Type B pancreatic cell (in vitro differentiated cells): ENCODE measurements at regions not wholly inside any gene's neighbourhood (a gene's known extent, or its start where the extent isn't known, plus 50 kb on each side); places are given as distances from the start of the nearest gene placed in this dataset.

ENCODE experiments used
- DNase-seq: peaks from one replicate; pipeline ENCODE4 v3.0.0; 2021; ENCODE audit warnings: mixed read lengths; ENCODE audit not compliant: unreplicated experiment; ENCODE audit errors: extremely low spot score
- H3K27ac Mint-ChIP-seq: 2 replicates; pipeline ENCODE4 v1.8.0; 2021; ENCODE audit warnings: mild to moderate bottlenecking, mixed read lengths
- H3K27me3 Mint-ChIP-seq: 2 replicates; pipeline ENCODE4 v1.8.0; 2021; ENCODE audit warnings: mixed read lengths
- H3K36me3 Mint-ChIP-seq: 2 replicates; pipeline ENCODE4 v1.8.0; 2021; ENCODE audit warnings: mixed read lengths
- H3K4me1 Mint-ChIP-seq: one replicate; pipeline ENCODE4 v1.8.0; 2021; ENCODE audit warnings: mixed read lengths; ENCODE audit not compliant: unreplicated experiment
- H3K4me3 Mint-ChIP-seq: 2 replicates; pipeline ENCODE4 v1.8.0; 2021; ENCODE audit warnings: mild to moderate bottlenecking, mixed read lengths
- H3K9me3 Mint-ChIP-seq: 2 replicates; pipeline ENCODE4 v1.8.0; 2021; ENCODE audit warnings: mixed read lengths
- CTCF ChIP-seq: fragments of 200-600 bp; sonication (generic); conservative IDR thresholded peaks from 2 replicates; pipeline ENCODE4 v1.5.0; 2021; ENCODE audit warnings: antibody characterized with exemption, mild to moderate bottlenecking

- Mint-ChIP-seq H3K9me3 (no peaks in the 10 kb centered on the region), H3K4me1 (no peaks in the 10 kb centered on the region), H3K27me3 (no peaks in the 10 kb centered on the region), H3K27ac (no peak overlapping the region), H3K4me3 (no peak overlapping the region), H3K36me3 (no peaks in the 10 kb centered on the region)
- DNase-seq: no peak
- TF ChIP-seq CTCF: no peak
These were observed 857.4 kb downstream of the FAT4 start for GRCh38 chr4:126172126-126172525.

DNA sequence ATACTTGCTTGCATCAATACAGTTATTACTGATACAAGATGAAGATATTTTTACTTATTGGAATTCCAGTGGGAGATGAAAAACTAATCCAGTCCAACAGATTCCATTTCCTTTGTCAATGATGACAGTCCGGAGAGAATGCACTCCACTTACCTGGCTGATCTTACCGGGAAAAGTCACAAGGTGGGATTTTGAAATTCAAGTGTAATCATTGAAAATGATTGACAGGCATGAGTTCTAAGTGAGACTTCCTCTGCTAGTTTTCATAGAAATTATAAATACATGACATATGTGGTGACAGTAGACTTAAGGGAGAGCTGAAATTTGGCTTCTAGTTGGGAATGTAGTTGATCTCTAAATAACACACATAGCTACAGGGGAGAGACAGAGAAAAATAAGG, 859.9 kb downstream of the FAT4 start:
- Mint-ChIP-seq H3K4me1 (no peaks in the 10 kb centered on the region), H3K9me3 (no peaks in the 10 kb centered on the region), H3K27ac (no peak overlapping the region), H3K36me3 (no peaks in the 10 kb centered on the region), H3K27me3 (no peaks in the 10 kb centered on the region), H3K4me3 (no peak overlapping the region)
- no peak for TF ChIP-seq CTCF
- no peak for DNase-seq

DNA sequence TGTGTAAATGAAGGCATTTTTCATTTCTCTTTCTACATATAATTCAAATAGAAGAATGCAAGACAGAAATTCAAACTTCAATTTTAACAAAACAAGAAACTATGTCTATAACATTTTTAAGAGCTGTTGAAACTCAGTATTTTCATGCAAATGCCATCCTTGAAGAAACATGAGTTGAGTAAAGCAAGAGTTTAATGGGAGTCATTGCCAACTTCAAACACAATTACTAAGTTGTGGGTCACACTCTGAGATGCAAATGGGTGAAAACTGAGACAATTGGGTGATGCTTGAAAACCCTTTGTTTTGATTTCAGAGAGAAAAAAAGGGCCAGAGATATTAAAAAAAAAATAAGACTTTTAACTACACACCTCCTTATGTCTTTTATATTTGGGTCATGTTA, 865.9 kb downstream of the FAT4 start:
- Mint-ChIP-seq H3K36me3 (no peaks in the 10 kb centered on the region), H3K4me3 (no peak overlapping the region), H3K27ac (no peak overlapping the region), H3K9me3 (no peaks in the 10 kb centered on the region), H3K27me3 (no peaks in the 10 kb centered on the region), H3K4me1 (peaks cover 5% of the 10 kb centered on the region)
- TF ChIP-seq CTCF: no peak
- no peak for DNase-seq

- Mint-ChIP-seq H3K27me3 (no peaks in the 10 kb centered on the region), H3K9me3 (no peaks in the 10 kb centered on the region), H3K4me3 (no peak overlapping the region)
These were observed 867.6 kb downstream of the FAT4 start for GRCh38 chr4:126182336-126182735.

DNA sequence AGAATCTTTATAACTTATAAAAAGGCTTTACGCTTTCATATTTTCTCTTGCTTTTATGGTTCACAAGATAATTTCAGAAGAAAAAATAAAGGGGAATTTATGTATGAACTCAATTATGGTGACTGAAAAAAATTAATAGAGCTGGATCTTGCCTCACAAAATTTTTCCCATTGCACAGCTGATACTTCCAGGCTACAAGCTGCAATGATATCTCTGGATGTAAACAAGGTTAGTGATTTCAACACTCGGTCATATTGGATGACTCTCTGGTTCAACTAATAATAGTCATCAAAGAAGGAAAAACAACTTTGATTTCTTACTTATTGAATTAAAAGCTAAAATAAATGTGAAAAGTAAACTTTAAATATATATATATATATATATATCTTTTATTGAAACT, 868.0 kb downstream of the FAT4 start:
- Mint-ChIP-seq H3K4me1 (peaks cover 5% of the 10 kb centered on the region), H3K36me3 (no peaks in the 10 kb centered on the region), H3K27me3 (no peaks in the 10 kb centered on the region), H3K4me3 (no peak overlapping the region), H3K9me3 (no peaks in the 10 kb centered on the region), H3K27ac (no peak overlapping the region)
- no peak for TF ChIP-seq CTCF
- DNase-seq: no peak

More at GRCh38 chr4:126182336-126182735, 867.6 kb downstream of the FAT4 start:
- Mint-ChIP-seq H3K36me3 (no peaks in the 10 kb centered on the region), H3K27ac (no peak overlapping the region), H3K4me1 (peaks cover 5% of the 10 kb centered on the region)
- no peak for TF ChIP-seq CTCF
- DNase-seq: no peak

DNA sequence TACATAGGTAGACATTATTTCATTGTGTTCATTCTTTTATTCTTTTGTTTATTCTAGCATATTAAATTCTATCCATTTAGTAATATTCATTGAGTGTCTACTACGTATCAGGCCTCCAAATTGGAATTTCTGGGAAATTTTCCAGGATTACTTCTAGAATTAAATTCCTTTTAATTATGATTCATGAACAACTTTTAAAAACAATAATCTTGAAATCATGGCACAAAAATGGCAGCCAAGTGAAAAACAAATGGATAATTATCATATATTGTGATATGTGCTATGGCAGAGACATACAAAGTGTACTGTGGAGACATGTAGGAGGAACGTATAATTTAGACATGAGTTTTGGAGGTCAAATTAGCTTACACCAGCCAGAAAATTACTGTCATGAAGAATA, 868.5 kb downstream of the FAT4 start:
- no peak for DNase-seq
- H3K9me3 Mint-ChIP-seq: no peaks in the 10 kb centered on the region
- H3K4me3 Mint-ChIP-seq: no peak overlapping the region
- no peak overlapping the region for H3K27ac Mint-ChIP-seq
- no peaks in the 10 kb centered on the region for H3K27me3 Mint-ChIP-seq
- TF ChIP-seq CTCF: no peak
- H3K4me1 Mint-ChIP-seq: peaks cover 5% of the 10 kb centered on the region
- no peaks in the 10 kb centered on the region for H3K36me3 Mint-ChIP-seq
